Amniotic epithelial cell (primary cell): ENCODE measurements at regions not wholly inside any gene's neighbourhood (a gene's known extent, or its start where the extent isn't known, plus 50 kb on each side); places are given as distances from the start of the nearest gene placed in this dataset.

ENCODE experiments used
- DNase-seq: peaks from one replicate; pipeline ENCODE4 v3.0.0-alpha.2; 2010; ENCODE audit warnings: low read depth

DNA sequence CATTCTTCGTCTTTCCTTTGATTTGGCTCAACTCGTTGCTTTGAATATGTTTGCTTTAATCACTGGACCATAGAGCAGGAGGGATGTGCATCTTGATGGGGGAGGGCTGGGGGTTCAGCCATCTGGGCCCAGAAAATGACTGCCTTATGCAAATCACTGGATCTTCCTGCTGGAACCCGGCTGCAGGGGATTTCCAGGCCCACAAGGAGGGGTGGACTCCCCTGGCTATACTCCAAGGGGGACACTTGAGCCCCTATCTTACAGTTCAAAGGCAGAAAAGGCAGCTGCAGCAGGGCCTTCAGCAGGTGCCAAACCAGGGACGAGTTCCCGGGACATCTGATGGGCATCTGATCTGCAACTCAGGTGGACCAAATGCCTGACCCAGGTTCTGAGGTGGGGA lies 122.5 kb downstream of the DICER1 start:
- DNase-seq: no peak

DNA sequence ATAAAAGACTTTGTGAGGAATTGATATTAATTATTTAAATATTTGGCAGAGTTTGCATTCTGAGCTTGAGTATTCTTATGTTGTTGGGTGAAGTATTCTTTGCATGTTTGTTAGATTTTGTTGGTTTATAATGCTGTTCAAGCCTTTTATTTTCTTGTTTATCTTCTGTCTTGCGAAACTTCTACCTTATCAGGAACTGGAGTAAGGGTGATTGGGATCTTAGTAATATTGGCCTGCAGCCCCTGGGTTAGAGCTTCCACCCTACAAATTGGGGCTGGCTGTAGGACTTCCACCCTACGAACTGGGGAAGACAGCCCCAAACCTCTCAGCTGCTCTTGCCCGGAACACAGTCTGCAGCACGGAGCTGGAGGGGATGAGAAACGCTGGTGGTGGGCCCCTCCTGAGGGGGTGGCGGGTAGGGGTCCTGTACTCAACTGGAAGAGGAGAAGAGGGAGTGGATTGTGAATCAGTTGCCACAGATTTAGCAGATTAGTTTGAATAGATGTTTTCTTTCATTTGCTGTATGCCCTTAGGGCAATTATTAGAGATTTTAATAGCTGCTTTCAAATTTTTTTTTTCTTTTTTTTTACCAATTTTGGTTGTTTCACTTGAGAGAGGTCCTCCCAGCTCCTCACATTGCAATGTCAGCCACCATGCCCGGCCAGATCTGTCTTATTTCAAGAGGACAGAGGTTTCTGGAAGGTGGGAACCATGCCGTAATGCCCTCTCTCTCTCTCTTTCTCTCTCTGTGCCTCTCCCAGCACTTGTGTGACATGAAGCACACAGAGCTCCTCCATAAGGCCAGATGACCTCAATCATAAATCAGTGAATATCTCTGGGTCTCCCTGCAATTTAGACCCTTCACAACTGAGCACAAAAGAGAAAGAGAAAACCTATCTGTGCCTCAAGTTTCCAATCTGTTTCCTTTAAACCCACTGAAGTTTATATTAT lies 123.4 kb downstream of the DICER1 start:
- DNase-seq: no peak

DNA sequence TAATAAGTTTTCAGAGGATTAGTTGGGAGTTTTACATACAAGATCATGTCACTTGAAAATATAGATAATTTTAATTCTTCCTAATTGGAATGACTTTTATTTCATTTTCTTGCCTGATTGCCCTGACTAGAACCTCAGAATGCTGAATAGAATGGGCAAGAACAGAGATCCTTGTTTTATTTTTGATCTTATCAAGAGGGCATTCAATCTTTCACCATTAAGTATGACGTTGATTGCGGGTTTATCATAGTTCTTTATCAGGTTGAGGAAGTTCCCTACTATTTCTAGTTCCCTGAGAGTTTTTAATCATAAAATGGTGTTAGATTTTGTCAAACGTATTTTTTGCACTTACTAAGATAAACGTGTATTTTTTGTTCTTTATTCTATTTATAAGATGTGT lies 124.3 kb downstream of the DICER1 start:
- DNase-seq: no peak

DNA sequence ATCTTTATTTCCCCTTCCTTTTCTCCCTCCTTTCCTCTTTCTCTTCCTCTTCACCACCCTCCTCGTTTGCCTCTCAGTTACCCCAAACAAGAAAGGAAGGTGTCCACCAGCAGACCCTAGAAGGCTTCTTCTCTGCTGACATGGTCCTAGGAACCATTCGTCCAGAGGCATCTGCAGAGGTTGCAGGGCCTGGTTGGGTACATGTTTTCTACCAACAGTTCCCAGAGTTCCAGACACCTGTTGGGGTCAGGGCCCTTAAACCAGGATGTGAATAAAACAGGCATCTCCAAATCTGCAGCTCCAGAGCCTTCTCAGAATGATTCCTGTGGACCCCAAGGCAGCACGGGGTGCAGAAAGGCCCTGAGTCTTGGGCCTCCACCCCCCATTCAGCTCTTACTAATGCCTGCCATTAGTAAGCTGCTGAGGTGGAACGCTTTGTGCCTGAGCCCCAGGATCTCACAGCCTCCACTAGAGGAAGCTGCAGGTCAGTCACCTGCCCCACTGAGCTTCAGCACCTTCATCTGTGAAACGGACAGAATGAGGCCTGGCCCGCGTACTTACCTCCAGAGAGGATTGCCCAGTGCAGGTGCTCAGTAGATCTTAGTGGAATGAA lies 130.4 kb downstream of the DICER1 start:
- DNase-seq: no peak

DNA sequence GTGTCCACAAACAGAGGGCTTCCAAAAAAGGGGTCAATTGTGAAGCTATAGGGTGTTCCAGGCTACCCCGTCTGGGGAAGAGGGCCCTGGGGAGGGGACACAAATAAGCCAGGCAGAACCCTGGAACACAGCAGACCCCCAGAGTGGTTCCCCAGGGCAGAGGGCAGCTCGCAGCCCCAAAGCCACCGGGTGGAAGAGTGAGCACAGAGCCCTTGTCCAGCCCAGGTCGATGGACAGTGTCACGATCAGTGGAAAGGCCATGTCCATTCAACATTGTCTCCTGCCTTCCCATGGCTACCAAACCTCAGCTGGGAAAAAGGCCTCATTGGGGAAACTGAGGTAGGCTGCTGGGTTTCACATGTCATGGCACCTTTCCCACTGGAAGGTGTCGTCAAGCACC lies 131.4 kb downstream of the DICER1 start:
- DNase-seq: no peak

DNA sequence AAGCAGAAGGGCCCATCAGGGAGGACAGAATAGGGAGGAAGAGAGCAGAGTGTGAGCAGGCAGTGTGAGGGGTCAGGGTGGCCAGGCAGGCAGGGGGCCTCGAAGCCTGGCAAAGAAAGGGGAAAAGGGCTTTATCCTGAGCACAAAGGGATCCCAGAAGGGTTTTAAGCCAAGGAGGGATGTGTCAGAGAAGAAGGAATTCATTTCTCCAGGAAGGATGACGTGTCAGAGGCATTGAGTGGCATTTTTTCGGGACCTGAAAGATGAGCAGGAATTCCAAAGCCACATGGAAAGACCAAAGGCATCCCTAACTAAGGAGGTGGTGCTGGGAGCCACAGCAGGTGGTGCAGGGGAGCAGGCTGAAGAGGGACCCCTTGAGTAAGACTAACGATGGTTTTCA lies 132.1 kb downstream of the DICER1 start:
- no peak for DNase-seq

DNA sequence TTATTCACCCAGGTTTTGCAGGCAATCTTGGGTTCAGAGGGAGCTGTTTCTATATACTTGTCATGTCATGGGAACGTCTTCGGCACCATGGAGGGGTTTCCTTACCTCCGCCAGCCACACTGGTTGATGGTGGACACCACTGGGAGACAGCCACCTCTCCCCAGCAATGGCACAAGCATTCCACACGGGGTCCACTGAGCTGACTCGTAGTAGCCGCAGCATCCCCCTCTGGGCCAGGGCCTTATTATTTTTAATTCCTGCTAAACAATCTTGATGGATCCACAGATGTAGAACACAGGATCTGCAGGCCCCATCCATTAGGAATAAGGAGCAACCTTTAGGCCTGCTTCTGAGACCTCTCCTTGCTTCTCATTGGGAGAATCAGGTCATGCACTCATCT lies 132.9 kb downstream of the DICER1 start:
- no peak for DNase-seq

DNA sequence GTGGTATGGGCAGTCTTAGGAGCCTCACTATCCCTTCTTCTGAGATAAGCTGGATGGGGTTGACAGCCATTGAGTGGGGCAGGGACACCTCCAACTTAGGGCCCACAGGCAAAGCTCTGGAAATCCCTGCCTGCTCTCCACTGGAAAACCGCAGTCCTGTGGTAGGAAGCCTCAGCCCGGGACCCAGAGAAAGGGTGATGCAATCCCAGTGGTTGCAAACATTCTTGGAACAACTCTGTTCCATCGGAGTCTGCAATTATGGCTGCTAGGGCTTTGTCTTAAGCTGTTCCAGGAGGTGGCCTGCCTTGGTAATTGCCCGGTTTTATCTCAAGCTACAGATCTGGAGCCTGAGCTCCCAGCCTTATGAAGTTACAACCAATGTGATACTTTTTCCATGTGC lies 133.4 kb downstream of the DICER1 start:
- DNase-seq: peak; percentile 31

DNA sequence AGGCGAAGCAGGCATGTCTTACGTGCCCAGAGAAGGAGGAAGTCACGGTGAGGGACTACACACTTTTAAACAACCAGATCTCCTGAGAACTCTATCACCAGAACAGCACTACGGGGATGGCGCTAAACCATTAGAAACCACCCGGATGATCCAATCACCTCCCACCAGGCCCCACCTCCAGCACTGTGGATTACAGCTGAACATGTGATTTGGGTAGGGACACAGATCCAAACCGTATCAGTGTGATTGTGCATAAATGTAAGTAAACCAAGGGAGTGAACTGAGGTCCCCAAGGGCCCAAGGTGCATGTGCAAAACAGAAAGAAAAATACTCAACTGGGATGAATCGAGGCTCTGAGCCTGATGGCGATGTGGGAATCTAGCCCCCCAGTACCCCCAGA lies 134.2 kb downstream of the DICER1 start:
- DNase-seq: no peak

DNA sequence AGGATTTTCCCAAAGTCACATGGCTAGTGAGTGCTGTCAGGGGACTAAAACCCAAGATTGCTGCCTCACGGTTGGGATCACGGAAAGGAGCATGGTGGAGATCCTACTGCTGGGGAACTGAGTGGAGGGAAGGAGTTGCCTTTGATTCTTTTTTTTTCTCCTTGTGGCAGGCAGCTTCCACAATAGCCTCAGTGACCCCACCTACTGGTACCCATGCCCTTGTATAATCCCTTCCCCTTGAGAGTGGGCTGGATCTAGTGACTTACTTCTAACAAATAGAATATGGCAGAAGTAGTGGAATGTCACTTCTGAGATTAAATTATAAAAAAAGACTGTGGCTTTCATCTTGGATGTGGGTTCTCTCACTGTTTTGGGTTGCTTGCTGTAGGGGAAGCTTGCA lies 135.7 kb downstream of the DICER1 start:
- no peak for DNase-seq

DNA sequence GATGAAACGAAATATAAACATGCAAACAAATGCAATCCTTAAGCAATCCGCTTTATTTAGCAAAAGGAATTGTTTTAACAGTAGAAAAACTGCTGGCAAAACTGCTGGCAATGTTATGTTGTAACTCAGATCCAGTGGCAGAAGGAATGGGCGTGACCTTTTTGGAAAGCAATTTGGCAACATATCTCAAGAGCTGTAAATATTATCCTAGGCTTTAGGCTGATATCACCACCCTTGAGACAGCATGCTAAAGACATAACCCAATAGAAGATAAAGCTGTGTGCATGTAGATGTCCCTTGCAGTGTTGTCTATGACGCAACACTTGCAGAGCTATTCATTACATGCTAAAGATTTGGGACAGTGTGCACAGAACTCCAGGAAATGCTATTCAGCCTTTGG lies 138.5 kb downstream of the DICER1 start:
- peak; percentile 4 for DNase-seq

DNA sequence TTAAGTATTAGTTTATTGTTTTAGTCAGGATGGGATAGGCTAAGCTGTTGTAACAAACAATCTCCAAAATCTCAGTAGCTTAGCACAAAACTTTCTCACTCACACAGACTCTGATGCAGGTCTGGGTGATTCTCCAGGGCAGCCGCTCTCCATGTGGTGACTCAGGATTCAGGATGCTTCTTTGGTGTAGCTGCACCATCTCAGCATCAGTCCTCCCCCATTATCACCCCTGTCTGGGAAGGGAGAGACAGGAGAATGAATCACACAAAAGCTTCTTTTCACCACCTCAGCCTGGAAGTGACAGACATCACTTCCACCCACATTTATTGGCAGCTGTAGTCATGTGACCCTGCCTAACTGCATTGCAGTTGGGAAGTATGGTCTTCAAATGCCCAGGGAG lies 142.3 kb downstream of the DICER1 start:
- DNase-seq: no peak

DNA sequence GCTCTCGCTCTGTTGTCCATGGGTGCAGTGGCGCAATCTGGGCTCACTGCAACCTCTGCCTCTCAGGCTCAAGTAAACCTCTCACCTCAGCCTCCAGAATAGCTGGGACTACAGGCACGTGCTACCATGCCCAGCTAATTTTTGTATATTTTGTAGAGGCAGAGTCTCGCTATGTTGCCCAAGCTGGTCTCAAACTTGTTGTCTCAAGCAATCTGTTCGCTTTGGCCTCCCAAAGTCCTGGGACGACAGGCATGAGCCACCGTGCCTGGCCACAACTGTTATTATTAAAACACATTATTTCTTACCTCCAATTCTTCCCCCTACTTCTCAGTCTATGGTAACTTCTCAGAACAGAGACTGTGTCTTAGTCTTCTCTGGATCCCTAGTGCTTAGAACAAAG lies 143.3 kb downstream of the DICER1 start:
- DNase-seq: no peak

DNA sequence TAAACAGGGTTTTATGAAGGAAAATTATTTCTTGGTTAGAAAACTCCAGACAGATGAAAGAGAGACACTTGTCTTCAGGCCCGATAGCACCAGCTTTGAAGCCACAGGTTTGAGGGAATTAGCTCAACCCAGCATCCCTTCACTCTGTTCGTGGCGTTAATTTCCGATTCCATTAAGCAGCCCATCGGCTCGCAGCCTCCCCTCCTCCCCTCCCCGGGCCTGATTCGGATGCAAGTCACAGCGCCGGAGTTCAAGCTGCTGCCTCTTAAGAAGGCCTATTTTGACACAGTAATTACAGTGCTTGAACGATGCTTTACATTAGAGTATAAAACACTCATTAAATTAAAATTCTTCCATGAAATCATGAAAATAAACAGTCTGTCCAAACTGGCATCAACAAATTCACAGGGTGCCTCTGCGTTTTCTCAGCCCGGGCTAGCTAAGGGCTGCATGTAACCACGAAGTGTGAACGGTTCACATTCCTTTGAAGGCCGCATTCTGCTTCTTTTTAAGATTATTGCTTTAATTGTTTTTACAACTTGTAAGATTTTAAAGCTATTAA lies 145.8 kb downstream of the DICER1 start:
- no peak for DNase-seq

DNA sequence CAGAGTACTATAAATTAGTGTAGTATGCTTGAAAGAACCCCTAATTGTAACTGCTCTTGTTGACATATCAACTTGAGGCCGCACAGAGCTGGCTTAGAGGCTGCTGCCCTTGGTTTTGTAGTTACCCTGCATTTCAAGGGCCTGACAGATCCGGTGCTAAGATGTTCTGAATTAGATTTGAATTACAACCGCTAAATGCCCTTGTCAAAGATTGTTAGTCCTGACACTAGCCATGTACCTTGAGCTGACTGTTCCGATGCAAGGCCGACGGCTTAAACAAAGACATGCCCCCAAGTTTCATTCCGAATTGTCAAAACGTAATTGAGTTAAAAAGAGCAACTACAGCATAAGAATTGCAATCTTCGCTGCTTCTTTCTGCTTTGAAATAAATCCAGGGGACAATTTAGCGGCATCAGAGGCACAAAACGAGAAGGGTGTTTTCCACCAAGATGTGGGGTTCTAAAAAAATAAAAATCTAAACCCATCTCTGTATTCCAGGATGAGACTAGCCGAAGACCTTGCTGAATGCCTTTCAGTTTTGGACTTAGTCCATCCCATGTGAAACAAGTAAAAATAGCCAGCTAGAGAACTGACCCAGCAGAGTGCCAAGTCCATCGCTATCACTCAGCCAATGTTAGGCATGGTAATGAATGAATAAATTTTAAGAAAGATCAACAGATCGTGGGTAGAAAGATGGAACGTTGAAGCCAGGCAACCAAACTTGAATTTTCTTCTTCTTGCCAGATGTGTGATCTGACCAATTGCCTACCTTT lies 148.7 kb downstream of the DICER1 start:
- no peak for DNase-seq

DNA sequence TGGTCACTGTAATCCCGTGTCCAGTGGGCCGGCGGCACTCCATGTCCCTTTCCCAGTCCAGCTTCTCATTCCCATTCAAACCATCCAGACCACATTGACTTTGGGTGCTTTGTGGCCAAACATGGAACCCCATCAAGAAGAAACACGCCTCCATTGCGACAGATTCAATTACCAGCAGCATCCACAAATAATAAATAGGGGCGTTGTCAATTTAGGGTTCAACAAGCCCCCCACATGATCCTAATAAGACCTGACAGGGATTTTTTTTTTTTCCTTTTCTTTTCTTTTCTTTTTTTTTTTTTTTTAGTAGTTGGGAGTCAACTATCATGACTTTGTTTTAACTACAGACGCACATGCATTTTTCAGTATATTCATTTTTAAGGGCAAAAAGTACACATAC lies 149.4 kb downstream of the DICER1 start:
- no peak for DNase-seq

DNA sequence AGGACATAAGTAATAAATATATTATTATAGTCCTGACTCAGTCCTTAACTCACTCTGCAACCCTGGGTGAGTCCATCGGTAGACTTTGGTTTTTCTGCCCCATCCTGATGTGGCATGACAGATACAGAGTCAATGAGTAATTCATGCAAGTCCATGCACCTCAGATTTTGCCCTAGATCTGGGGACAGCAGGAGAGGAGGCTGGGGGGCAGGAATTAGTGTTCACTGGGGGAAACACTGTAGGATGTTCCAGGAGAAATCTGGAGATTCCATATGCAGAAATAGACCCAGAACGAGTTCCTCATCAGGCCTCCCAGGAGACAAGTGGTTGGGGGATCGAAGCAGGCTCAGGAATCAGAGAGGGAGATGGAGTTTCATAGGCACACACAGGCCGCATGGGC lies 150.8 kb downstream of the DICER1 start:
- DNase-seq: no peak

DNA sequence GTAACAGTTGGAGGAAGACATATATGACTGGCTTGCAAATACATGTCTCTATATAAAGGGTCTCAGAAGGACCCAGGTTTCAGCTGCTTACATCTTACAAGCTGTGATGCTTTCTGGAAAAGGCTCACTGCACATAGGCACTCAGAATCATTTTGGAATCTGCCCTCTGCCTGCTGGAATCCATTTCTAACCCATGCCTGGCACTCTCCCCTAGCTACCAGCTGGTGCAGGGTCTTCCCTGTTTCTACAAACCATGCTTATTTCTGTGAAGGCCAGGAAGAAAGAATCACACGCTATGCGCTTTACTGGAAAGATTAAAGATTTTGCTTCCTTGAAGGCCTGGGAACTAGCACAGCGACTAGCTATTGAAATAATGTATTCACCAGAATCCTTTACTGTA lies 151.3 kb downstream of the DICER1 start:
- no peak for DNase-seq

DNA sequence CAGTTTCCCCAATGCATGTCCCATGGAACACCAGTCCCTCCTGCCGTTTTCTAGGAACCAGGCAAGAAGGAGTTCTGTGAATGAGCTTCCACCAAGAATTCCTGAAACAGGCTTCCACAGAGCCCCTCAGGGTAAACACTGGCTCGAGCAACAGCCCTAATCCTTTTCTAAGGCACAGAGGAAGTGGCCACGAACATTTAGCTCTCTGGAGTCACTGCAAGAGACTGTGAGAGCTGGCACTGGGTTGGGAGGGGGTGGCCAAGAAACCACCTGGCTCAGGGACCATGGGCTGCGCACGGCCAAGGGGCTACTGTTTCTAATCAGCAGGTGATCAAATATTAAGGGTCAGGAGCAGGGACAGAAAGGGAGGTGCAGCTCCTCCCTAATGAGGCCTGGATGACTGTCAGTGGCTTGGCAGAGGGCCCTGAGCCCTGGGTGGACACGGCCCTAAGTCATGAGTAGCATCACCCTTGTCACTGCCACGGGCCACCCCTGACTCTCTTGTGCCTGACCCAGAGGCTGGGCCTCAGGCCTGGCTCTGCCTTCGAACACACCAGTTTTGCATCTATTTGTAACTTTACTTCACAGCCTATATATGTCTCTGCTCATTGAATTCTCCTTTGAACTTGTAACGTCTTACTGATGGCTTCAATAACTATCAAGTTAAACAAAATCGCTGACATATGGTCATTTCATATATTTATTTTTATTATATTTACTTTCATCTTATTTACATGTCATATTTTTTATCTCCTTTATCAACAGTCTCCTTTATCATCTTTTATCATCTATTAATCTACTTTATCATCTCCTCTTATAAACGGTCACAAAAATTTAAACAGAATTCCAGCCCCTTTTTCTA lies 154.0 kb downstream of the DICER1 start:
- DNase-seq: no peak

DNA sequence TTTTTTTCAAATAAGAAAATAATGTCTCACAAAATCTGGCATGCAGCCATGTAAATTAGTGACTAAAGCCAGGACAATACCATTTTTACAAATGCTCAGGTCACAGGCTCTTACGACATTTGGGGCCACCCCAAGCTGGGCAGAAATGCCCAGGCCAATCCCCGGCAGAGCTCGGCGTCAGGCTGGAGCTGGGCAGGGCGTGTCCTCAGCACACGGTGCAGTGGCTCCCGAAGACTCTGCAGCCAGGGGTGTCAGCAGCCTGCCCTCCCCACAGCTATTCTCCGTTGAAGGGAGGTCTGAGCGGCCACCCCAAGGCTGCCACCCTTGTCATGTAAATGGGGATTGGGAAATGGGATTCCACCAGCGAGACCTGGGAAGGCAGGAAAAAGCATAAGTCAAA lies 158.6 kb downstream of the DICER1 start:
- no peak for DNase-seq

DNA sequence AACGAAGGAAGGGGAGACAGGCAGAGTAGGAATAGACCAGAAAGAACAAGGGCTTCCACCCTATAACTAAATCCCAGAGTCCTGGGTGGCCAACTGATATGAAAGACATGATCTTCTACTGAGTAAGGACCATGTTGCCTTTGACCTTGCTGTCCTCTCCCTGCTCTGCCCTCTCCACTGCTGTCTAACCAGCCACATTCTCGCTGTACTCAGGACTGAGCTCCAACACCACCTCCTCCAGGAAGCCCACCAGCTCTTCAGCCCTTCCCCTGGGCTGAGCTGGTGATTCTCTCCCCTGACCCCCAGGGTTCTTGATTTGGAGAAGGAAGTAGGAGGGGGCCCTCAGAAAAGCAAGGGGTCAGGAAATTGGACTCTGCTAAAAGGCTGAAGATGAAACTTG lies 159.2 kb downstream of the DICER1 start:
- no peak for DNase-seq

DNA sequence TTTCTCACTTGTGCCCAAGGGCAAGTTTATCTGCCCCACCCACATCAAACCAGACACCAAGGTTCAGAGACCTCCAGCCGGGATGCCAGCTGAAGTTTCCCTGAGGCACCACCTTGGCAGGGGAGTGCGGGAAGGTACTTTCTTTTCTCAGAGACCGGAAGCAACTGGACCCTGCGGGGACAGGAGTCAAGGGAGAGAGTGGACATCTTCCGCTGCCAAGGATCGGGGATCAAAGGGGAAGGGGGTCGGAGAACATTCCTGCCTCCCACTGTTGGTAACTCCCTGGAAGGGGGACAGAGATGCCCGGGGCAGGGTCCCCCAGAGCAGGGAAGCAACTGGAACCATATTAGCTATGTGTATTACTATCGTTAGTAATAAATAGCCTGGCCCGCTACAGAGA lies 161.8 kb downstream of the DICER1 start:
- no peak for DNase-seq
